HG03457 (cell line): ENCODE measurements at regions not wholly inside any gene's neighbourhood (a gene's known extent, or its start where the extent isn't known, plus 50 kb on each side); places are given as distances from the start of the nearest gene placed in this dataset.
"Not testable (repeated sequence)": the region's sequence is repeated elsewhere in the genome, so short reads cannot be mapped to it uniquely, and the experiment has no call there.

Experiments used
- ATAC-seq: cut with Tn5 transposase; IDR thresholded peaks from one replicate; pipeline ENCODE4 v1.9.1; 2021; ENCODE audit warnings: moderate number of reproducible peaks; ENCODE audit not compliant: unreplicated experiment

GRCh38 chr21:28714777-28715464 lies 277.8 kb downstream of the LTN1 start:
- ATAC-seq: no peak

- ATAC-seq: no peak
These were observed 280.3 kb downstream of the LTN1 start for GRCh38 chr21:28712411-28712810.

- ATAC-seq: no peak
These were observed 287.1 kb downstream of the LTN1 start for GRCh38 chr21:28705616-28706015.

GRCh38 chr21:28704746-28705145 lies 287.9 kb downstream of the LTN1 start:
- ATAC-seq: no peak

- ATAC-seq: no peak
These were observed 288.8 kb downstream of the LTN1 start for GRCh38 chr21:28703861-28704260.

GRCh38 chr21:28699596-28700259 lies 292.9 kb downstream of the LTN1 start:
- no peak for ATAC-seq

- ATAC-seq: no peak
These were observed 293.5 kb downstream of the LTN1 start for GRCh38 chr21:28699186-28699585.

GRCh38 chr21:28696844-28697410 lies 295.8 kb downstream of the LTN1 start:
- ATAC-seq: no peak

GRCh38 chr21:28693476-28693875 lies 299.2 kb downstream of the LTN1 start:
- ATAC-seq: no peak

- no peak for ATAC-seq
These were observed 302.5 kb downstream of the LTN1 start for GRCh38 chr21:28690196-28690595.

- no peak for ATAC-seq
These were observed 304.3 kb downstream of the LTN1 start for GRCh38 chr21:28688381-28688780.

GRCh38 chr21:28687586-28687985 lies 305.1 kb downstream of the LTN1 start:
- no peak for ATAC-seq

GRCh38 chr21:28683982-28684752 lies 308.5 kb downstream of the LTN1 start:
- ATAC-seq: no peak

- ATAC-seq: not testable (repeated sequence)
These were observed 309.8 kb downstream of the LTN1 start for GRCh38 chr21:28682884-28683283.

- ATAC-seq: not testable (repeated sequence)
These were observed 315.6 kb downstream of the LTN1 start for GRCh38 chr21:28677096-28677495.

- no peak for ATAC-seq
These were observed 317.2 kb downstream of the LTN1 start for GRCh38 chr21:28675331-28676041.

GRCh38 chr21:28674763-28675162 lies 317.9 kb downstream of the LTN1 start:
- no peak for ATAC-seq

GRCh38 chr21:28671549-28672195 lies 321.0 kb downstream of the LTN1 start:
- no peak for ATAC-seq

- ATAC-seq: no peak
These were observed 322.6 kb downstream of the LTN1 start for GRCh38 chr21:28669971-28670653.

- no peak for ATAC-seq
These were observed 323.4 kb downstream of the LTN1 start for GRCh38 chr21:28669321-28669720.
